GM18505 (cell line): ENCODE measurements at regions not wholly inside any gene's neighbourhood (a gene's known extent, or its start where the extent isn't known, plus 50 kb on each side); places are given as distances from the start of the nearest gene placed in this dataset.

Source experiments
- ATAC-seq: cut with Tn5 transposase; IDR thresholded peaks from one replicate; pipeline ENCODE4 v1.9.1; 2021; ENCODE audit not compliant: unreplicated experiment
- POLR2A ChIP-seq: IDR thresholded peaks from 4 replicates; pipeline ENCODE4 v1.6.1; 2011; ENCODE audit warnings: borderline replicate concordance; ENCODE audit not compliant: insufficient read depth, insufficient read length; ENCODE audit errors: extremely low read depth

DNA sequence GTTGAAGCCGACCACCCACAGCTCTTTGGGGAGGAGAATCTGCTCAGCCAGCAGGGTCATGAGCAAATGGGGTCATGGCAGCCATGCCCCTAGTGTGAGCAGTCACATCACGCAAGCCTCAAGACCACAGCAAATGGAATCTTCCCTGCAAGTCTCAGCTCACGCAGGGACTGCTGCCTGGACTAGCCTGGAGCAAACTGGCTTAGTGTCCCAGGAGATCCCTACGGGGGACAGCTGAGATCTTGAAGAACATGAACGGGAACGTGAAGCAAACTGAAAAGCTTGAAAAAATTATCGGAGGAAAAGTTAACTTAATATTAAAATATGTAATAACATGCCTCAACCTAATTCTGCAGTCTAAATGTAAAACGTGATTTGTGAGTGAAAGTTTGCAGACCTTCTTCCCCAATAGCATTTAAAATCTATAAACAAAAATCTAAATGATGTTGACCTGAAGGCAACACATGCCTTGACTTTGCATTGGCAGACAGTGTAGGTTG, 118.4 kb downstream of the FAM124B start:
- no peak for ATAC-seq
- no peak for TF ChIP-seq POLR2A

GRCh38 chr2:224281374-224281773, 120.5 kb downstream of the FAM124B start:
- no peak for TF ChIP-seq POLR2A
- no peak for ATAC-seq

DNA sequence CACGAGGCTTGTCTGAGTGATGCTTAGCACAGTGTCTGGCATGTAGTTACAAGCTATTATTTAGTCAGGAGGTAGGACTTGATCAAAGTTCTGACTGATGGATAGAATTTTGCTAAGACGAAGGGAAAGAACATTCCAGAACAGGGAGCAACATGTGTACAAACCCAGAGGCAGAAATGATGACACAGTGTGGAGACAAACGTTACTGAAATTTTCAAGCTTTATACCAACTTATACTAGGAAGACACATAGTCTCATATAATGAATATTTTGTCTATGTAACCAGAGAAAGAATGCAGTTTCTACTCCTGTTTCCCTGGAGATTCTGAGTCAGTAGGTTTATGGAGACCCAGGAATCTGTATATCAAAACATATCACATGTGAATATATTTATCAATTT, 123.4 kb downstream of the FAM124B start:
- no peak for ATAC-seq
- no peak for TF ChIP-seq POLR2A

DNA sequence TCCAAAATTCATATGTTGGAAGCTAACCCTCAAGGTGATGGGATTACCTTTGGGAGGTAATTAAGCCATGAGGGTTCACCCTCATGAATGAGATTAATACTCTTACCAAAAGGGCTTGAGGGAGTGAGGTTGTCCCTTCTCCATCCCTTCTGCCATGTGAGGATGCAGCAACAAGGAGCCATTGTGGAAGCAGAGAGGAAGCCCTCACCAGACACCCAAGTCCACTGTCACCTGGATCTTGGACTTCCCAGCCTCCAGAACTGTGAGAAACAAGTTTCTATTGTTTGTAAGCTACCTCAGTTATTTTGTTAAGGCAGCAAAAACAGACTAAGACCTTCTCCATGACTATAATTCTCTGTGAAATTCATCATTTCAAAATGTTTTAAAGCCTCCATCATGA, 125.7 kb downstream of the FAM124B start:
- no peak for ATAC-seq
- TF ChIP-seq POLR2A: no peak

- no peak for TF ChIP-seq POLR2A
- ATAC-seq: no peak
Measured at GRCh38 chr2:224272237-224272910, 129.5 kb downstream of the FAM124B start.

- ATAC-seq: no peak
- no peak for TF ChIP-seq POLR2A
Measured at GRCh38 chr2:224271617-224272236, 130.2 kb downstream of the FAM124B start.

DNA sequence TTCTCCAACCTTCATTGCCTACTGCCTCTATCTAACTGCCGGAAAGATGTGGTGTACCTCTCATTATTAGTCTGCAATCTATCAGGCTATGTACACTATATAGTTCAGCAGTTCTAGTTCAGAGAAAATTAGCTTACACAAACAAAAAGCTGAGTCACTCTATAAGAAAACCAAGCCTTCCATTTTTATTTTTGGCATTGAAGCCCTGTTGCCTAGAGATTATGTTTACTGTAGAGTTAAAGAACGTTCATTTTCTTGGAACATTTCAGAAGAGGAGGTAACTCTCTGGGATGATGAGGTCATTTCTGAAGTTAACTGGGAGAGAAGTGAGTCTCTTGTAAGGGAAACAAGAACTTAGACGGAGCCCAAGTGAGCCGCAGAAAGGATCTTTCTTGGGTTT, 133.5 kb downstream of the FAM124B start:
- no peak for ATAC-seq
- TF ChIP-seq POLR2A: no peak

DNA sequence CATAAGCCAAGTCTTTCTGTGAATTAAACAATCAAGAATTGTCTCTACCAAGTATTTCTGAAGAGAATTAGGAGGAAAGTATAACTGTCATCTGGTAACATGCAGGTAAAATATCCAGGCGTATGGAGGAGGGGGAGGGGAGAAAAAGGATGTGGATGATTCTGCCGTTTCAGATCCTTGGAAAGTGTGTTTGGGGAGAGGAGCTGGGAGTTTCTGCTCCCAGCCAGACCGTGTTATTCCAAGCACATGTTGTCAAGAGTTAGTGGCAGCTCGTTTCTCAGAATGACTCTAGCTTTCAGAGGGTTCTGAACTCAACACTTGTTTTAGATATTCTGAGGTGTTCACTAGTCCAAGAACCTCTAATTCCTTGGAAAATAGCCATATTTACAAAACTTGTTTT, 137.6 kb downstream of the FAM124B start:
- no peak for TF ChIP-seq POLR2A
- ATAC-seq: no peak

DNA sequence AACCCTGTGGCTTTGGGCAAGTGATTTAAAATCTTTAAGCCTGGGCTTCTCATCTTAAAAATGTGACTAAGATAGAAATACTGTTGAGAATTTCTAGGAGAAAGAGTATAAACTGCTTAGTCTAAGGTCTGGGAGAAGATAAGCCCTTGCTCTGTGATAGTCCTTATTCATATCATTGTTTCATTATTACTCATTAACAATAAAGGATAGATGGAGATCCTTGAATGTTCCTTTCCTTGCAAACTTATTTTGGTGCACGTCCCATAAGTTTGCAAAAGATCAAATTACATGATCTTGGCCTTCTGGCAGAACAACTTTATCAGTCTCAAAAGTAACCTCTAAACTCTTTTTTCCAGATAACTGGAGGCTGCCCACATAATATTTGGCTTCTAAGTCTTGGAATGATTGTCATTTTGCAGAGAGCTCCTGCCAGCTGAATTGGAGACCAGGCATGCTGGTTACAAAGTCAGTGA, 138.3 kb downstream of the FAM124B start:
- ATAC-seq: no peak
- no peak for TF ChIP-seq POLR2A

DNA sequence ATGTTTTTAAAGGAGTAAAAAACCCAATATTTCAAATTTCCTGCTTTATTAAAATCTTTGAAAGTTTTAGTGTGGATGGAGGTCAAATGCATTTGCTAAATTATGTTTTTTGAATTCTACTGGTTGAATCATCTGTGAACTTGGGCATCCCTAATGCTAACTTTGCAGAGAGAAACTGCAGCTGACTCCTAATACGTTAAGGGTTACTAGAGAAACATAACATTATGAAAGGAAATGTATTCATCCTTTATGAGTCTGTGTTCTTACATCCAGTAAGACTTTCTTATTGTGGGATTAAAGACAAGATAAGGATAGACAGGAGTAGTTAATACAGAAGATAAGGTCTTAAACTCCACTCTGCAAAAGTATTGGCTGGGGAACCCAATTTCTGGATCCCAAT, 140.6 kb downstream of the FAM124B start:
- ATAC-seq: no peak
- TF ChIP-seq POLR2A: no peak

DNA sequence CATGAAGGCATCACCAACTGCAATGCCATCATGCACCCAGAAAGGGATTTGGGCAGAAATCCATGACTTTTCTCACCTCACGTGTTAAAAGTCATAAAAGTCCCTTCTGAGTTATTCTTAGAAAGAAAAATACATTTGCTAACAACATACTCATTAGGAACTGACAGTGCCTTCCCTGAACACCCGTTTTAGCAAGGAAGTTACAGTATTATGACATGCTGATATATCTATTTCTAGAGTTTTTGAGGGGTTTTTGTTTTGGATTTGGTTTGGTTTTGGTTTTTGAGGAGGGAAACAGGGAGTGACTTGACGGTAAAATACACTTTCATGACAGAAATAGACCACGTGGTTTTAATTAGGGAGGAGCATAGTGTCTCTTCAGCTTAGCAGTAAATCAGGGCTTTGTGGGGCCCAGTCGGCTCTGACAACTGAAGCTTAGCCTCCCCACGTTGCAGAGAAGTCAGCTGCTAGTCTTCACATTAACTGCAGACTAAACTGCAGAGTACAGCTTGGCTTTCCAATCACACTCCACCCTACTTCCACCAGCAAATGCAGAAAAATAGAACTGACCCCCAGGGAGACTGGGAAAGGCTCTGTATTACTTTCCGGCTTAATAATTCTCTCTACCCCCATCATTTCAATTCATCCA, 141.4 kb downstream of the FAM124B start:
- no peak for TF ChIP-seq POLR2A
- no peak for ATAC-seq

DNA sequence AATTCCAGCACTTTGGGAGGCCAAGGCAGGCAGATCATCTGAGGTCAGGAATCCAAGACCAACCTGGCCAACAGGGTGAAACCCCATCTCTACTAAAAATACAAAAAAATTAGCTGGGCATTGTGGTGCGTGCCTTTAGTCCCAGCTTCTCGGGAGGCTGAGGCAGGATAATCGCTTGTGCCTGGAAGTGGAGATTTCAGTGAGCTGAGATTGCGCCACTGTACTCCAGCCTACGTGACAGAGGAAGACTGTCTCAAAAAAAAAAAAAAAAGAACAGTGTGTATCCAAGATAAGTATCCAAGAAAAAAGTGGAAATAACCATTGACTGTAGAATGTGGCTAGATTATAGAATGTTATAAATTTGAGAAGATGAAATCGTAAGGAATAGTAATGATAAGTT, 142.1 kb downstream of the FAM124B start:
- no peak for TF ChIP-seq POLR2A
- ATAC-seq: no peak

DNA sequence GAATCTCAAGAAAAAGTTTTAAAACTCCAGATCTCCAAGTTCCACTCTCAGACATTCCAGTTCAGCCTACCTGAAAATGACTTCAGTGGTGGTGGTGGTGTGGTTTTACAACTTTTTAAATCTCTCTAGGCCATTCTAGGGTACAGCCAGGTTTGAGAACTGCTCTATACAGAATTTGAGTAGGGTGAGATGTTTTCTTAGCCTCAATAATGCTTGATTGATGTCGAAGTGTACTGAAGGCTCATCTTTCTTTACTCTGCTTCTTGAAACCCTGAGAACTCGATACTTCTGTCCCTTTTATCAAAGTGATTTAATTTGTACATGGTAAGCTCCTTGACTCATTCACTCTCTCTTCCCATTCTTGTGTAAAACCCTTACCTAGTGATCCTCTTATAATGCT, 143.8 kb downstream of the FAM124B start:
- no peak for ATAC-seq
- no peak for TF ChIP-seq POLR2A

DNA sequence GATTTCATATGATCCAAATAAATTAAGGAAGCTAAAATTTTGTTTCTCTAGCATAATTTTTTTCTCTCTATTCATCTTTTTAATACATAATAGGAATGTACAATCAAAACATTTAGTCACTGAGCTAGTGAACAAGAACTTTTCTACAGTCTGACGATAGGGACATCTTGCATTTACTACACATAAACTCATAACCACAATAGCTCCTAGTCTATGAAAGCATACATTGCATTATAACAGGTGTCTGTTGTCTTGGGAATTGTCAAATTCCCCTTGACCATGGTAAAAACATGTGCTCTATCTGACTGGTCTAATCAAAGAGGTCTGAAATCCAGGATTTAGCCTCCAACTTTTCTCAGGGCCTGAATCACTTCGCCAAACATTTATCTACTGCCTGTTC, 144.8 kb downstream of the FAM124B start:
- TF ChIP-seq POLR2A: no peak
- no peak for ATAC-seq
